NCI-H1048 (cell line): ENCODE measurements at regions not wholly inside any gene's neighbourhood (a gene's known extent, or its start where the extent isn't known, plus 50 kb on each side); places are given as distances from the start of the nearest gene placed in this dataset.
"Not testable (repeated sequence)": the region's sequence is repeated elsewhere in the genome, so short reads cannot be mapped to it uniquely, and the experiment has no call there.

Experiments
- DNase-seq: peaks from one replicate; lab custom pipeline; 2025; lab: John Stamatoyannopoulos, UW

DNA sequence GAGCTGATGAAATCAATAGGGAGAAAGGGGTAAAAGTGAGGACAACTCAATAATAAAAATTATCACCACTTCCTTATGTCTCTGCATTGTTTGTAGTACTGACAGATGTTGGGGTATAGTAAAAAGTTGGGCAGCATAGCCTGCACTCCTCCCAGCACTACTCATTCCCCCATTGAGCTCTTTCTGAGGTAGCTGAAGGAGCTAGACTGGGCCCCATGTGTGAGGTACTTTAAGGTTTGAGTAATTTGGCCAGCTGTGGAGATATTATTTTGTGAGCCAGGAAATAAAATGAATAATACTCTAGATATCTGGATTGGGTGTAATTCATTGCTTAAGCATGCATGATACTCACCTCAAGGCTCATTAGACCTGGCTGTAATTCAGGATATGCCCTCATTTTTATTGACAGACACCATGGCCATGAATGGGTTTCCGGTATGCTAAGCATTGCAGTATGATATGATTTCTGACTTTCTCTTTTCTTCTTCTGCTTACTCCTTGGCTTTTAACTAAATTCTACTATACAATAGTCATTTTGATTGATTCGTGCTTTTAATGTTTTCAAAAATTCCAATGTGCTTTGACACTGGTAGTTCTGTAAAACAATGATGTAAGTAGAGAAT, 283.9 kb upstream of the RIMS1 start:
- DNase-seq = no peak

DNA sequence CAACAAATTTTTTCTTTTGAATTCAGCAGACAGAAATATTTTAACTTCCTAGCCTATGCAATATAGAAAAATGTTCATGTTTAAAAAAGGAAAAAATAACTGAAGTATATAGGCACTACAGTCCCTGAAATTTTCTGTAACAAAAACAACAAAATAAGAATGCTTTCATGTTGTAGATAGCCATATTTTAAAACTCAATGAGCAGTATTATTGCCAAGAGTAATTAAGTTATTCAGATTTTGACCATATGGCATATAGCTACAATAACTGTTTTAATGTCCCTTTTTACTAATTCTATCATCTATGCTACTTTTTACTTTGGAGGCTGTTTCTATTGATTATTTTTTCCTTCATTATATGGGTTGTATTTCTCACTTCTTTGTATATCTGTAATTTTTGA, 283.3 kb upstream of the RIMS1 start:
- DNase-seq = no peak

GRCh38 chr6:71608646-71609045, 277.7 kb upstream of the RIMS1 start:
- no peak for DNase-seq

DNA sequence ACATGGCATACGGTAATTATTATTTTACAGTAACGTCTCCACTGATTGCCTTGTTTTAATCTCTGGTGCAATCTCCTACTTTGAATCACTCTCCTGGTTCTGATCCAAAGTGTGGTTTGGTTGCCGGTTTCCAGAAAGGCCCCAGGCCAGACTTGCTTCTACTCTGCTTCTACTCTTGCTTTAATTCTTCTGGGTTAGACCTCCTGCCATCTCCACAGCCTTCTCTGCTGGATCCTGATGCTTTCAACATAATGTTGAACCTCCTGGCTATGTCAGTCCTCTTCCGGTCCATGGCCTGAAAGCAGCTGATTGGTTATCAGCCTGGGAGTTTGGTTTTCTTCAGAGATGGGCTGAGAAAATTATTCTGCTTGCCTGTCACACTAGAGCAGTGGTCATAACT, 266.5 kb upstream of the RIMS1 start:
- no peak for DNase-seq

DNA sequence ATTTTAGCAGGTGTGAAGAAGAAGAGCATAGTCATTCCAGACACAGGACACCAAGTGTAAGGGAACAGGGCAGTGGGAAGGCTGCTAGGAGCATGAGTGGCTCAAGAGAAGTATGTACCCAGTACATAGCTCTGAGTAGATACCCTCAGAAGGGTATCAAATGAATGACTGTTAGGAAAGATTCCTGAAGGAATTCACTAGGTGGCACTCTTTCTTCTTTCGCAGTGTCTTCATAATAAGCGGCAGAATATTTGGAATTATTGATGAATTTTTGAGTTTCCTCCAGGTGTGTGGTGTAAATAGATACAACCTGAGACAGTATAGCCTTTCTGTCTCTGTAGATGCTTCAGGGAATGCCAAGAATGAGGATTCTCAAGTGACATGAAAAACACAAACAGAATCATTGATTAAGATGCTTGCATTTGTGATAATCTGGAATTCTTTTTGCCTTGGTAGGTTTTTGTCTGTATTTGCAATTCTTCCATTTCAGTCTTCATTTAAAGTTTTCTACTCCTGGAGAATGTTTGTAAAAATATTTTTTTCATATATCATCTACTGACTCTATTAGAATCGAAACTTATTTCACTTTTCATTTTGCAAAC, 264.3 kb upstream of the RIMS1 start:
- DNase-seq = no peak

DNA sequence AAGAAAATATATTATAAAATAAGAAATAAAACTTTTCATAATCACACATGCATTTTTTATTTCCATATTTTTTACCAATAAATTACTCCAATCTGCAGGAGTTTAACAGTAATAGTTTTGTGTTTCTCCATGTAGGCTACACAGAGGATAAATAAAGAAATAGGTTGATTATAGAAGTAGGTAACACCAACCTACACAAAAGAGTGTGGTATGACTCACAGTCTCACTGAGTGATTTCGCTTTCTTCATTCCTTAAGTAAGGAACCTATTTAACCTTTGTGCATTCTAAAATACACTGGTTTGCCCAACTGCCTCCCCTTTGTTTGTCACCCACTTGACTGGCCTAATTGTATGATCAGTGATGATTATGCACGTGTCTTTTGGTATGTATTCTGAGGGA, 244.2 kb upstream of the RIMS1 start:
- no peak for DNase-seq

DNA sequence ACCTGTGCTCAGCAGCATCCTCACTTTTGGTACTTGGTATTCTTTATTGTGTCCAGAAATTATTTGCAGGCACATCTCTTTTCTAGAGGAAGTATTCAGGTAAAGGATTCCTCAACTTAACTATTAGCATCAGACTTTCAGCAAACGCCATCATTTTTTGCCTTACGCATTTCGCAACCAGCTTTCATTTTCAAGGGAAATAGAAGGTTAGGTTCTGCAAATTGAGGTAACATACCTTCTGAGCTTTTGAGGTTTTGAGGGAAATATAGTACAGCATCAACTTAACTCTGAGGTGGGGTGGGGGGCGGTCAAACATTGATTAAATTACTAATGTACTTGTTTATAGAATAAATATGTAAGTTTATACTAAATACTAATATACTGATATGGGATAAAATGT, 243.6 kb upstream of the RIMS1 start:
- no peak for DNase-seq

GRCh38 chr6:71645299-71645698, 241.1 kb upstream of the RIMS1 start:
- no peak for DNase-seq

DNA sequence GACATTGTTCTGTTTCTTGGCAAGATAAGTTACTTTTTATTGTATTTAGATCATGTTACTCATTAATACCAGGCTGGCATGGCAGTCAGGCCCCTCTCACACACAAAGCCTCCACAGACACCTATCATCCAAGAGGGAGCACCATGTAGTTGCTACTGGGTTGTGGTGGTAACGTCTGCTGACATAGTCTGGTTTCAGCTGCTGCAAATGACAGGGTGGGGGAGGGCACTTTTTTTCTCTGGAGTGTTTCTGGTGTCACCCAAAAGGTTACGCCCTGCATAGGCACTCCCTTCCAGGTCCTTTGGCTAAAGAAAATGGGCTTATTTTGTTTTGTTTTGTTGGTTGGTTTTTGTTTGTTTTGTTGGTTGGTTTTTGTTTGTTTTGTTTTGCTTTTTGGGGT, 236.4 kb upstream of the RIMS1 start:
- no peak for DNase-seq

GRCh38 chr6:71651636-71652035, 234.7 kb upstream of the RIMS1 start:
- DNase-seq = no peak

- no peak for DNase-seq
Measured at GRCh38 chr6:71656121-71656520, 230.2 kb upstream of the RIMS1 start.

DNA sequence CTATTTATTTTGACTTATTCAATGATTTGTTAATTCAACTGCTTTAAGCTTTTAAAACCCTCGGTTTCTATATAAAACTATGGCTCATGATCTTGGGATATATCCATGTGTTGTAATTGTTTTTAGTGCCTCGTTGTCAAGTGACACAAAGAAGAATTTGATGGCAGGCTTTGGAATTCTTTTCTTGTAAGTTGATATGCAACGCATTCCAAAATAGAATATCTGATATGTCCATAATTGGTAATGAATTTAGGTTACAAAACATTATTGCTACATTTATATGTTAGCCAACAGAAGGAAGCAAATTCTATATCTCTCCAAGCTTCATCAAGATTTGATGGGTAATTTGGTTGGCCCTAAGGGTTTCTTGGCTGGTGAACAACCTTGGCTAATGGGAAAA, 220.4 kb upstream of the RIMS1 start:
- DNase-seq = no peak

DNA sequence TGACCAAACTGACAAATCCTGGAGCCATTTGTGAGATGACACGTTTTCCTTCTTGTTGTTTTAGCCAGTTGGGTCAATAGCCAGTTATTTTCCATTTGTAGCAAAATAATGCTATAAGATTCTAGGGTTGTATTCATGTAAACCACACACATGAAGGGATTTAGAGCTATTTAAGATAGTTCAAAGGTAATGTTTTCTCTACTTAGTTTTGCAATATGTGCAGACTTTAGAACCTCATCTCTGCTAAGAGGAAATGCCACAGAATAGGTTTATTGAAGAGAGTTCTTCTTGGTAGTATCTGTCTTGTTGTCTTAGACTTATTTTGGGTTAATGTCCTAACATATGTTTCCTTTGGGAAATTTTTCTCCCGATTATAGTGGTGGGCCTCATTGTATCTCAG, 213.5 kb upstream of the RIMS1 start:
- no peak for DNase-seq

- DNase-seq = no peak
Measured at GRCh38 chr6:71675386-71675785, 211.0 kb upstream of the RIMS1 start.

- DNase-seq = no peak
Measured at GRCh38 chr6:71676298-71676697, 210.1 kb upstream of the RIMS1 start.

GRCh38 chr6:71678091-71678490, 208.3 kb upstream of the RIMS1 start:
- DNase-seq = no peak

DNA sequence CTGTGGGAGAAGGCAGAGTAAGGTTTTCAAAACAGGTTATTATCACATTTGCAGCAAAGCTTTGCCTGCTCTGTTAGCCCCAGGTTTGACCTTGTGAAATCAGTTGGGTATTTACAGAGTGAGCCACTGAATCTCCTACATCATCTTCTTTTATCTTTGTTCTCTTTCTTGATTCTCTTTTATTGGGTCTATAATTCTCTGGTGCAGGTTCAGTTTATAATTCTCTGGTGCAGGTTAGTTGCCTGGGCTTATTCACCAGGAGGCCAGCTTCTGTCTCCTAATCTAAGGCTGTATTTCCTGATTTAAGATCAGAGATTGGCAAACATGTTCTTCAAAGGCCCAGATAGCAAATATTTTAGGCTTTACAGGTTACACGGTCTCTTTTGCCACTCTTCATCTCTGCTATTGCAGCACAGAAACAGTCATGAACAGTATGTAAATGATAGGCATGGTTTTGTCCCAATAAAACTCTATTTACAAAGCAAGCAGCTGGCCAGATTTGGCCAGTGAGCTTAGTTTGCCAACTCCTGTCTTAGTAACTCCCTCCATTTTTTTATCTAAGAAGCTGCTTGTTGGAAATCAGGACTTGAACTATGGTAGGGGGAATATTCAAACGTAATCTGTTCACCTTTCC, 205.0 kb upstream of the RIMS1 start:
- no peak for DNase-seq

GRCh38 chr6:71686021-71686677, 200.2 kb upstream of the RIMS1 start:
- DNase-seq = not testable (repeated sequence)

GRCh38 chr6:71698702-71699101, 187.6 kb upstream of the RIMS1 start:
- DNase-seq = no peak

DNA sequence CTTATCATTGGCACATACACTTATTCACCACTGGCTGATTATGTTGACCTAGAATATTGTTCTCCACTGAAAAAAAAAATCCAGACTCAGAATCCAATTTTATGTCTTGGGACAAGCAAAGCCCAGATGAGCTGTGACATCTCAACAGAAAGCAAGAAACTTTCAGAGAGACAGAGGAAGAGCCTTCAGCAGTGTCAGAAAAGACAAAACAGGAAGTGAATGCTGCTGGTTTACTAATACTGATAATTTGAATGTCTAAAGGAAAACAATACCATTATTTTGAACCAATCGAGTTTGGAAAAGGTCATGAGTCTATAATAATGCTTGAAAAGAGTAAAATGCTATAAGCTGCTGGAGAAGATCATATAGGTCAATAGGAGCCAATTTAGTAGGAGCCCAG, 179.8 kb upstream of the RIMS1 start:
- DNase-seq = no peak

- no peak for DNase-seq
Measured at GRCh38 chr6:71707059-71707458, 179.3 kb upstream of the RIMS1 start.

DNA sequence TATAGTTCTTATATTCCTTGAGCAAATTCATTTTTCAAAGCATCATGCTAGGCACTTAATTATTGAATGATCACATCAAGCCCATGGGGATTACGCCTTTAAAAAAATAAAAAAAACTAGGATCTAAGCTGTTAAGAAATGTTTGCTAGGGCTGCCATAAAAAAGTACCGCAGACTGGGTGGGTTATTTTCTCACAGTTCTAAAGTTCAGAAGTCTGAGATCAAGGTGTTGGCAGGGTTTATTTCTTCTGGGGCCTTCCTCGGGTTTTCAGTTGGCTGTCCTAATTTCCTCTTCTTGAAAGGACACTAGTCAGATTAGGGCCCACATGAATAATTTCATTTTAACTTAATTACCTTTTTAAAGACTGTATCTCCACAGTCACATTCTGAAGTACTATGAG, 165.6 kb upstream of the RIMS1 start:
- DNase-seq = no peak

DNA sequence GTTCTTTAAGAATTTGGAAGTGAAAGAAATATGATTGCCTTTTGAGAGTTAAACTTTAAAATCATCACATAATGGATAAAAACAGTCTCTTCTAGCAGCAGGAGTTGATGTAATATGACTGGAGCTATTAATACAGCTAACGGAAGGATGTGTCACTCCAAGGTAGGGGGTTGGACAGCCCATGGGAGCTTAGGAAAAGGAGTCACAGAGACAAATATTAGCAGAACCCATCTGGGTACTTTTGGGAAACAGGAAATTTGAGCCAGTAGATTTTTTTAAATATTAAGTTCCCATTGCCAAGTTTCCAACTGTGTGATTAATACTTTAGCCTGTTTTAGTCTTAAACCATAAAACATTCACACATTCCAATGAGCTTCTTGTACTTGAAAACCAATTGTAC, 164.7 kb upstream of the RIMS1 start:
- no peak for DNase-seq
